ENCODE measurements at regions not wholly inside any gene's neighbourhood (a gene's known extent, or its start where the extent isn't known, plus 50 kb on each side); places are given as distances from the start of the nearest gene placed in this dataset.

DNA sequence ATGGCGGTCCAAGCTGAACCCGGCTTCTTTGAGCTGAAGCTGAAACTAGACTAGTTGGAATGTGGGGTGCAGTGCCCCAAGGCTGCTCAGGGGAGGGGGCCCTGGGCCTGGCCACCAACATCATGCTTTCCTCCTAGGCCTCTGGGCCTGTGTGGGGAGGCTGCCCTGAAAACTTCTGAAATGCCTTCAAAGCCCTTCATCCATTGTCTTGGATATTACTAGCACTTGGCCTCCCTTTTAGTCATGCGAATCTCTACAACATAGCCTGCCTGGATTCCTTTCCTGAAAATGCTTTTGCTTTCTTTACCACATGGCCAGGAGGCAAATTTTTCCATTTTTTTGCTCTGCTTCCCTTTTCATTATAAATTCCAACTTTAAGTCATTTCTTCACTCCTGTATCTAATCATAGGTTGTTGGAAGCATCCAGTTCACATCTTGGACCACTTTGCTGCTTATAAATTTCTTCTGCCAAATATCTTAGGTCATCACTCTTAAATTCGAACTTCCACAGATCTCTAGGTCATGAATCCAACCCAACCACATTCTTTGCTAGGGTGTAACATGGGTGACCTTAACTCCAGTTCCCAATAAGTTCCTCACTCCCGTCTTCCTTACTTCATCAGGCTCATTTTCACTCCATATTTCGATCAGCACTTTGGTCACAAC, 103.4 kb downstream of the DDIT4L start:
- no peaks in the 10 kb centered on the region for H3K36me3 ChIP-seq (ENCODE audit: insufficient read depth, low read length)
- H3K4me1 ChIP-seq (ENCODE audit: insufficient read depth, low read length), result no peaks in the 10 kb centered on the region
- no peaks in the 10 kb centered on the region for H3K27me3 ChIP-seq (ENCODE audit: insufficient read depth, low read length)
- no peaks in the 10 kb centered on the region for H3K4me1 Mint-ChIP-seq
- H3K9me3 Mint-ChIP-seq, result no peaks in the 10 kb centered on the region
- ChIA-PET CTCF (ENCODE audit: partially characterized antibody) (no interaction called here), POLR2A (ENCODE audit: partially characterized antibody) (no interaction called here)
- H3K4me3 ChIP-seq (ENCODE audit: low read length in 2 of 2), result no peak overlapping the region
- peak overlapping the region in 1 of 7 donors; percentile 28 for H3K27ac Mint-ChIP-seq
- intact Hi-C loops (cut with micrococcal nuclease), result no loop called here
- H3K9me3 ChIP-seq (ENCODE audit: control insufficient read depth in 1 of 2, low read length in 2 of 2), result no peaks in the 10 kb centered on the region
- no peak overlapping the region for H3K27ac ChIP-seq (ENCODE audit: low read depth, low read length)
- no peak overlapping the region for H3K4me3 Mint-ChIP-seq
- DNase-seq, result no peak
- H3K36me3 Mint-ChIP-seq, result no peaks in the 10 kb centered on the region
- H3K27me3 Mint-ChIP-seq, result no peaks in the 10 kb centered on the region

DNA sequence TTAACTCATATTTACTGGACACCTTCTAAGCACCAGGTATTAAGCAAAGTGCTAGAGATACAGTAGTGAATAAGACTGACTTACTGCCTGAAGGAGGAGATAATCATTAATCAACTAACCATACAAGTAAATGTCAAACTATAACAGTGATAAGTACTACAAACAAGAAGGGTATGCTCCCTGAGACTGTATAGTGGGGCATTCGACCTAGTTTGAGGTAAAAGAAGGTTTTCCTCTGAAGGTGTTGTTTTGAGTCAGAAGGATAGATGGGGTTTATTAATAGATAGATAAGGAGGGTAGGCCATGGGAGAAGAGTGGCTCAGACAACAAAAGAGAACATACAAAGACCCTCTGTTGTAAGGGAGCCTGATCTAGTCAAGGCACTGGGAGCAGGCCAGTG, 105.4 kb downstream of the DDIT4L start:
- Histone ChIP-seq H3K27me3 (ENCODE audit: insufficient read depth, low read length) (no peaks in the 10 kb centered on the region), H3K36me3 (ENCODE audit: insufficient read depth, low read length) (no peaks in the 10 kb centered on the region), H3K4me1 (ENCODE audit: insufficient read depth, low read length) (no peaks in the 10 kb centered on the region), H3K4me3 (ENCODE audit: low read length in 2 of 2) (no peak overlapping the region), H3K9me3 (ENCODE audit: control insufficient read depth in 1 of 2, low read length in 2 of 2) (no peaks in the 10 kb centered on the region), H3K27ac (ENCODE audit: low read depth, low read length) (no peak overlapping the region)
- ChIA-PET CTCF (ENCODE audit: partially characterized antibody) (interaction anchor here (1.0 to 1.5 kb wide), 2 partner anchors 9 to 11 kb away, joined by 4 to 6 read pairs; no protein-coding TSS in a partner anchor), POLR2A (ENCODE audit: partially characterized antibody) (no interaction called here)
- DNase-seq, result no peak
- Mint-ChIP-seq H3K36me3 (no peaks in the 10 kb centered on the region), H3K27ac (peak overlapping the region in 1 of 7 donors; percentile 44), H3K4me1 (no peaks in the 10 kb centered on the region), H3K9me3 (no peaks in the 10 kb centered on the region), H3K27me3 (peaks cover 0 to 3% of the 10 kb centered on the region in 2 donors), H3K4me3 (no peak overlapping the region)
- intact Hi-C loops (cut with micrococcal nuclease), result no loop called here

DNA sequence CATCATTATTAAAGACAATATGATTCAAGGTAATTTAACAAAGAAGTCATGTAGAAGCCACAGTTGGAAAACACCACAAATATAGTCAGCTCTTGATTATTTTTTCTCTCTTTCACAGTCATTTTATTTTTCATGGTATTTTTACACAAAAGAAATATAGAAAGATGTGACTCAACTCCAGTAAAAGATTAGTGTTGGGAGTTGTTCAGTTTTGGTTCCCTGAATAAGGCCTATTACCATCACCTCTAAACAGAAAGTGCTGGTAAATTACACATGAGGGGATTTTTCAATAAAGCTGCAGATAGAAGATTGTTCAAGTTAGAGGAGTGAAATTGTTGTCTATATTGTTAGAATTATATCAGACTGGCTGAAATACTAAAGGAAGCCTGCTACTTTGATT, 107.0 kb downstream of the DDIT4L start:
- Histone ChIP-seq H3K36me3 (ENCODE audit: insufficient read depth, low read length) (no peaks in the 10 kb centered on the region), H3K27me3 (ENCODE audit: insufficient read depth, low read length) (no peaks in the 10 kb centered on the region), H3K27ac (ENCODE audit: low read depth, low read length) (no peak overlapping the region), H3K4me3 (ENCODE audit: low read length in 2 of 2) (no peak overlapping the region), H3K4me1 (ENCODE audit: insufficient read depth, low read length) (no peaks in the 10 kb centered on the region), H3K9me3 (ENCODE audit: control insufficient read depth in 1 of 2, low read length in 2 of 2) (no peaks in the 10 kb centered on the region)
- Mint-ChIP-seq H3K27me3 (peaks cover 3 to 5% of the 10 kb centered on the region in 2 donors), H3K36me3 (no peaks in the 10 kb centered on the region), H3K4me1 (peaks cover 0 to 7% (median 3%) of the 10 kb centered on the region in 4 donors), H3K27ac (no peak overlapping the region), H3K4me3 (no peak overlapping the region), H3K9me3 (no peaks in the 10 kb centered on the region)
- intact Hi-C loops (cut with micrococcal nuclease), result no loop called here
- POLR2A ChIA-PET (ENCODE audit: partially characterized antibody), result no interaction called here
- DNase-seq, result no peak
- CTCF ChIA-PET (ENCODE audit: partially characterized antibody), result interaction anchor here (0.8 to 2.4 kb wide), 4 partner anchors 9 to 134 kb away, joined by 3 to 11 read pairs (median 4); no protein-coding TSS in a partner anchor

DNA sequence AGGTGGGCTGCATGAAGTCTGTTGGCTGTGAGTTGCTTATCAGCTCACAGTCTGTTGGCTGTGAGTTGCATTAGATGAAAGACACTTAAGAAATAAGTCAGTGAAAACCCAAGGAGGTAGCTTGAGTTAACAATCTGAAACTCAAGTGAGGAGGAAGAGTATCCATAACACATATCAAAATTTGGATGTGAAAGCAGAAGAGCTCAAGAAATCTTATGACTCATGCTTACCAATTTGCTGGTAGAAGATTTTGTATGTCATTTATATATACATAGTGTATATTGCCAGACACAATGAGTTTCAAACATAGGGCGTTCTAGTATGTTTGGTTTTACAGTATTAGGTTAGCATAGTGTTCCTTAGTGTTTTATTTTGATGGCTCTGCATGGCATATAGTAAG, 107.4 kb downstream of the DDIT4L start:
- Mint-ChIP-seq H3K27me3 (peaks cover 3 to 5% of the 10 kb centered on the region in 2 donors), H3K36me3 (no peaks in the 10 kb centered on the region), H3K4me1 (peaks cover 0 to 7% (median 3%) of the 10 kb centered on the region in 4 donors), H3K9me3 (no peaks in the 10 kb centered on the region), H3K27ac (no peak overlapping the region), H3K4me3 (no peak overlapping the region)
- intact Hi-C loops (cut with micrococcal nuclease), result no loop called here
- H3K27me3 ChIP-seq (ENCODE audit: insufficient read depth, low read length), result no peaks in the 10 kb centered on the region
- no peak overlapping the region for H3K27ac ChIP-seq (ENCODE audit: low read depth, low read length)
- no peaks in the 10 kb centered on the region for H3K36me3 ChIP-seq (ENCODE audit: insufficient read depth, low read length)
- no peak for DNase-seq
- ChIA-PET POLR2A (ENCODE audit: partially characterized antibody) (no interaction called here), CTCF (ENCODE audit: partially characterized antibody) (interaction anchor here (1.5 to 2.4 kb wide), 2 partner anchors 9 to 10 kb away, joined by 5 to 11 read pairs; no protein-coding TSS in a partner anchor)
- no peak overlapping the region for H3K4me3 ChIP-seq (ENCODE audit: low read length in 2 of 2)
- no peaks in the 10 kb centered on the region for H3K9me3 ChIP-seq (ENCODE audit: control insufficient read depth in 1 of 2, low read length in 2 of 2)
- H3K4me1 ChIP-seq (ENCODE audit: insufficient read depth, low read length), result no peaks in the 10 kb centered on the region

DNA sequence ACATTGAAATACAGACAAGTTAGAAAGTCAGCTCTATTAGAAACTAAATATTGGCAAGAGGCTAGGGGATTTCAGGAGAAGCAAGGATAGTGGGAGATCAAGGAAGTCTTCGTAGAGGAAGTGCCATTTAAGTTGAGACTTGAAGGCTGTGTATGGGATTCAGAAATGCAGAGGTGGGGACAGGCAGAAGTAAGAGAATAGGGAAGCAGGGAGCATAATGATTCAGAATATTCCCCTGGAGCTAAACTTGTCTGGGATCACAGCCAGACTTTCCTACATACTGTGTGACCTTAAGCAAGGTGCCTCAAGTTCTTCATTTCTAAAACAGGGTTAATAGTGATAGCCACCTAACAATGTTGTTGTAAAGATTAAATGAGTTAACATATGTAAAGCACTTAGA, 108.8 kb downstream of the DDIT4L start:
- Mint-ChIP-seq H3K36me3 (no peaks in the 10 kb centered on the region), H3K4me1 (peaks cover 0 to 7% (median 3%) of the 10 kb centered on the region in 4 donors), H3K4me3 (no peak overlapping the region), H3K27ac (peak overlapping the region in 1 of 7 donors; percentile 6), H3K27me3 (peaks cover 3 to 5% of the 10 kb centered on the region in 2 donors), H3K9me3 (no peaks in the 10 kb centered on the region)
- H3K36me3 ChIP-seq (ENCODE audit: insufficient read depth, low read length), result no peaks in the 10 kb centered on the region
- intact Hi-C loops (cut with micrococcal nuclease), result no loop called here
- no peaks in the 10 kb centered on the region for H3K27me3 ChIP-seq (ENCODE audit: insufficient read depth, low read length)
- H3K4me3 ChIP-seq (ENCODE audit: low read length in 2 of 2), result no peak overlapping the region
- POLR2A ChIA-PET (ENCODE audit: partially characterized antibody), result no interaction called here
- H3K27ac ChIP-seq (ENCODE audit: low read depth, low read length), result no peak overlapping the region
- H3K4me1 ChIP-seq (ENCODE audit: insufficient read depth, low read length), result no peaks in the 10 kb centered on the region
- H3K9me3 ChIP-seq (ENCODE audit: control insufficient read depth in 1 of 2, low read length in 2 of 2), result no peaks in the 10 kb centered on the region
- DNase-seq, result no peak
- CTCF ChIA-PET (ENCODE audit: partially characterized antibody), result interaction anchor here (4.2 kb wide), 1 partner anchor 11 kb away, joined by 28 read pairs; no protein-coding TSS in a partner anchor

DNA sequence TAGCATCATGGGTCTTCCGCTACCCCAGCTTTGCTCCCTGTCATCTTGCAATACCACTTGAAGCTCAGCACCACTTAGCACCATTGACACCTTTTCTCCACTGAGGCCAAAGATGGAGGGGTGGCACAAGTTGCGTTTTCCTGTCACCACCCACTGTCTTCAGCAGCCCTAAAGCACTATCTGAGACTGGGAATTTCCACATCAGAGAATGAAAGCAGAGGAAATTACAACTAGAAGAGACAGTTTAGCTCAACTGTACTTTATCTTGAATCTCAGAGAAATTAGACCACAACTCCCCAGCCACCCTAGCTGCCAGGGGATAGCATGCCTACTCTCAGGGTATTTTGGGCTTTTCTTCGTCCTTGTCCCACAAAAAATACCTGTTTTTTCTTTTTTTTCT, 111.0 kb downstream of the DDIT4L start:
- CTCF ChIA-PET (ENCODE audit: partially characterized antibody), result interaction anchor here (4.2 kb wide), 1 partner anchor 13 kb away, joined by 28 read pairs; no protein-coding TSS in a partner anchor
- Mint-ChIP-seq H3K9me3 (no peaks in the 10 kb centered on the region), H3K4me3 (no peak overlapping the region), H3K4me1 (peaks cover 0 to 7% (median 3%) of the 10 kb centered on the region in 4 donors), H3K36me3 (no peaks in the 10 kb centered on the region), H3K27ac (no peak overlapping the region), H3K27me3 (peaks cover 5 to 10% of the 10 kb centered on the region in 2 donors)
- Histone ChIP-seq H3K27ac (ENCODE audit: low read depth, low read length) (no peak overlapping the region), H3K4me3 (ENCODE audit: low read length in 2 of 2) (no peak overlapping the region), H3K4me1 (ENCODE audit: insufficient read depth, low read length) (no peaks in the 10 kb centered on the region), H3K27me3 (ENCODE audit: insufficient read depth, low read length) (no peaks in the 10 kb centered on the region), H3K9me3 (ENCODE audit: control insufficient read depth in 1 of 2, low read length in 2 of 2) (no peaks in the 10 kb centered on the region), H3K36me3 (ENCODE audit: insufficient read depth, low read length) (no peaks in the 10 kb centered on the region)
- intact Hi-C loops (cut with micrococcal nuclease), result no loop called here
- no peak for DNase-seq
- POLR2A ChIA-PET (ENCODE audit: partially characterized antibody), result no interaction called here

DNA sequence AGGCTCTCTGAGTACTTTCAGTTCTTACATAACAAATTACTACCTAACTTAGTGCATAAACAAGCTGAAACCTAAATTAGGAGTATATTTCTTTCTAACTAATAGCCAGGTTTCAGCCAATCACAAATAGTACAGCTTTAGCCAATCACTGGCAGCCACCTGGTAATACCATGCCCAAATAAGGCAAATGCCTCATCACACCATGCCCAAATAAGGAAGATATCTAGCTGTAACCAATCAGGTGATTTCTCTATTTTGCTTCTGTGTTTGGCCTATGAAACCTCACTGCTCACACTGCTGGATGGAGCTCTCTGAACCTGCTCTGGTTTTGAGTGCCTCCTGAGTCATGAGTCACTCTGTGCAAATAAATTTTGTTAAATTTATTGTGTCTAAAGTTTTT, 113.5 kb downstream of the DDIT4L start:
- H3K4me3 Mint-ChIP-seq, result no peak overlapping the region
- no peaks in the 10 kb centered on the region for H3K4me1 ChIP-seq (ENCODE audit: insufficient read depth, low read length)
- intact Hi-C loops (cut with micrococcal nuclease), result no loop called here
- POLR2A ChIA-PET (ENCODE audit: partially characterized antibody), result no interaction called here
- DNase-seq, result no peak
- no peak overlapping the region for H3K4me3 ChIP-seq (ENCODE audit: low read length in 2 of 2)
- no peak overlapping the region for H3K27ac ChIP-seq (ENCODE audit: low read depth, low read length)
- H3K27me3 ChIP-seq (ENCODE audit: insufficient read depth, low read length), result no peaks in the 10 kb centered on the region
- peaks cover 5 to 16% of the 10 kb centered on the region in 2 donors for H3K27me3 Mint-ChIP-seq
- CTCF ChIA-PET (ENCODE audit: partially characterized antibody), result interaction anchor here (1.9 kb wide), 1 partner anchor 16 kb away, joined by 12 read pairs; no protein-coding TSS in a partner anchor
- no peaks in the 10 kb centered on the region for H3K36me3 ChIP-seq (ENCODE audit: insufficient read depth, low read length)
- H3K36me3 Mint-ChIP-seq, result no peaks in the 10 kb centered on the region
- H3K27ac Mint-ChIP-seq, result no peak overlapping the region
- H3K4me1 Mint-ChIP-seq, result peaks cover 0 to 7% (median 3%) of the 10 kb centered on the region in 4 donors
- H3K9me3 Mint-ChIP-seq, result no peaks in the 10 kb centered on the region
- H3K9me3 ChIP-seq (ENCODE audit: control insufficient read depth in 1 of 2, low read length in 2 of 2), result no peaks in the 10 kb centered on the region

Data from CD4-positive, alpha-beta memory T cell (primary cell).